GM23338 (cell line): ENCODE measurements at regions not wholly inside any gene's neighbourhood (a gene's known extent, or its start where the extent isn't known, plus 50 kb on each side); places are given as distances from the start of the nearest gene placed in this dataset.

Source experiments
- STAT1 ChIP-seq: IDR thresholded peaks from one replicate; pipeline ENCODE4 v1.6.1; 2016; ENCODE audit warnings: antibody characterized with exemption; ENCODE audit not compliant: unreplicated experiment
- ZNF114 ChIP-seq: fragments of 250-450 bp; sonication (Bioruptor Pico); IDR thresholded peaks from 2 replicates; pipeline ENCODE4 v1.5.0; 2020; ENCODE audit warnings: mild to moderate bottlenecking, moderate library complexity
- ZNF331 ChIP-seq: fragments of 250-450 bp; sonication (Bioruptor Pico); IDR thresholded peaks from 2 replicates; pipeline ENCODE4 v1.5.0; 2020; ENCODE audit warnings: low read depth, mild to moderate bottlenecking, moderate library complexity
- TF ChIP-seq, protein P1 (sequence below): fragments of 250-450 bp; sonication (Bioruptor Pico); IDR thresholded peaks from 2 replicates; pipeline ENCODE4 v1.5.0; 2020; ENCODE audit warnings: mild to moderate bottlenecking, moderate library complexity
- TF ChIP-seq, protein P2 (sequence below): IDR thresholded peaks from 2 replicates; pipeline ENCODE4 v1.6.1; 2016; ENCODE audit warnings: antibody characterized with exemption
- TF ChIP-seq, protein P3 (sequence below), 2 experiments: fragments of 200-600 bp in 1 of 2; sonication (generic) in 1 of 2; conservative IDR thresholded peaks; 2 replicates each; pipeline versions ENCODE4 v1.5.1 to v1.6.1; 2016 to 2017; ENCODE audit warnings: antibody characterized with exemption in 2 of 2, low read depth in 2 of 2, mild to moderate bottlenecking in 2 of 2, moderate library complexity in 1 of 2

- TF ChIP-seq, protein P1, sequence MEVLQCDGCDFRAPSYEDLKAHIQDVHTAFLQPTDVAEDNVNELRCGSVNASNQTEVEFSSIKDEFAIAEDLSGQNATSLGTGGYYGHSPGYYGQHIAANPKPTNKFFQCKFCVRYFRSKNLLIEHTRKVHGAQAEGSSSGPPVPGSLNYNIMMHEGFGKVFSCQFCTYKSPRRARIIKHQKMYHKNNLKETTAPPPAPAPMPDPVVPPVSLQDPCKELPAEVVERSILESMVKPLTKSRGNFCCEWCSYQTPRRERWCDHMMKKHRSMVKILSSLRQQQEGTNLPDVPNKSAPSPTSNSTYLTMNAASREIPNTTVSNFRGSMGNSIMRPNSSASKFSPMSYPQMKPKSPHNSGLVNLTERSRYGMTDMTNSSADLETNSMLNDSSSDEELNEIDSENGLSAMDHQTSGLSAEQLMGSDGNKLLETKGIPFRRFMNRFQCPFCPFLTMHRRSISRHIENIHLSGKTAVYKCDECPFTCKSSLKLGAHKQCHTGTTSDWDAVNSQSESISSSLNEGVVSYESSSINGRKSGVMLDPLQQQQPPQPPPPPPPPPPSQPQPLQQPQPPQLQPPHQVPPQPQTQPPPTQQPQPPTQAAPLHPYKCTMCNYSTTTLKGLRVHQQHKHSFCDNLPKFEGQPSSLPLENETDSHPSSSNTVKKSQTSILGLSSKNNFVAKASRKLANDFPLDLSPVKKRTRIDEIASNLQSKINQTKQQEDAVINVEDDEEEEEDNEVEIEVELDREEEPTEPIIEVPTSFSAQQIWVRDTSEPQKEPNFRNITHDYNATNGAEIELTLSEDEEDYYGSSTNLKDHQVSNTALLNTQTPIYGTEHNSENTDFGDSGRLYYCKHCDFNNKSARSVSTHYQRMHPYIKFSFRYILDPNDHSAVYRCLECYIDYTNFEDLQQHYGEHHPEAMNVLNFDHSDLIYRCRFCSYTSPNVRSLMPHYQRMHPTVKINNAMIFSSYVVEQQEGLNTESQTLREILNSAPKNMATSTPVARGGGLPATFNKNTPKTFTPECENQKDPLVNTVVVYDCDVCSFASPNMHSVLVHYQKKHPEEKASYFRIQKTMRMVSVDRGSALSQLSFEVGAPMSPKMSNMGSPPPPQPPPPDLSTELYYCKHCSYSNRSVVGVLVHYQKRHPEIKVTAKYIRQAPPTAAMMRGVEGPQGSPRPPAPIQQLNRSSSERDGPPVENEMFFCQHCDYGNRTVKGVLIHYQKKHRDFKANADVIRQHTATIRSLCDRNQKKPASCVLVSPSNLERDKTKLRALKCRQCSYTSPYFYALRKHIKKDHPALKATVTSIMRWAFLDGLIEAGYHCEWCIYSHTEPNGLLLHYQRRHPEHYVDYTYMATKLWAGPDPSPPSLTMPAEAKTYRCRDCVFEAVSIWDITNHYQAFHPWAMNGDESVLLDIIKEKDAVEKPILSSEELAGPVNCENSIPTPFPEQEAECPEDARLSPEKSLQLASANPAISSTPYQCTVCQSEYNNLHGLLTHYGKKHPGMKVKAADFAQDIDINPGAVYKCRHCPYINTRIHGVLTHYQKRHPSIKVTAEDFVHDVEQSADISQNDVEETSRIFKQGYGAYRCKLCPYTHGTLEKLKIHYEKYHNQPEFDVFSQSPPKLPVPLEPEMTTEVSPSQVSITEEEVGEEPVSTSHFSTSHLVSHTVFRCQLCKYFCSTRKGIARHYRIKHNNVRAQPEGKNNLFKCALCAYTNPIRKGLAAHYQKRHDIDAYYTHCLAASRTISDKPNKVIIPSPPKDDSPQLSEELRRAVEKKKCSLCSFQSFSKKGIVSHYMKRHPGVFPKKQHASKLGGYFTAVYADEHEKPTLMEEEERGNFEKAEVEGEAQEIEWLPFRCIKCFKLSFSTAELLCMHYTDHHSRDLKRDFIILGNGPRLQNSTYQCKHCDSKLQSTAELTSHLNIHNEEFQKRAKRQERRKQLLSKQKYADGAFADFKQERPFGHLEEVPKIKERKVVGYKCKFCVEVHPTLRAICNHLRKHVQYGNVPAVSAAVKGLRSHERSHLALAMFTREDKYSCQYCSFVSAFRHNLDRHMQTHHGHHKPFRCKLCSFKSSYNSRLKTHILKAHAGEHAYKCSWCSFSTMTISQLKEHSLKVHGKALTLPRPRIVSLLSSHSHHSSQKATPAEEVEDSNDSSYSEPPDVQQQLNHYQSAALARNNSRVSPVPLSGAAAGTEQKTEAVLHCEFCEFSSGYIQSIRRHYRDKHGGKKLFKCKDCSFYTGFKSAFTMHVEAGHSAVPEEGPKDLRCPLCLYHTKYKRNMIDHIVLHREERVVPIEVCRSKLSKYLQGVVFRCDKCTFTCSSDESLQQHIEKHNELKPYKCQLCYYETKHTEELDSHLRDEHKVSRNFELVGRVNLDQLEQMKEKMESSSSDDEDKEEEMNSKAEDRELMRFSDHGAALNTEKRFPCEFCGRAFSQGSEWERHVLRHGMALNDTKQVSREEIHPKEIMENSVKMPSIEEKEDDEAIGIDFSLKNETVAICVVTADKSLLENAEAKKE (CRISPR knock-in tag): no peak
- TF ChIP-seq, protein P2, sequence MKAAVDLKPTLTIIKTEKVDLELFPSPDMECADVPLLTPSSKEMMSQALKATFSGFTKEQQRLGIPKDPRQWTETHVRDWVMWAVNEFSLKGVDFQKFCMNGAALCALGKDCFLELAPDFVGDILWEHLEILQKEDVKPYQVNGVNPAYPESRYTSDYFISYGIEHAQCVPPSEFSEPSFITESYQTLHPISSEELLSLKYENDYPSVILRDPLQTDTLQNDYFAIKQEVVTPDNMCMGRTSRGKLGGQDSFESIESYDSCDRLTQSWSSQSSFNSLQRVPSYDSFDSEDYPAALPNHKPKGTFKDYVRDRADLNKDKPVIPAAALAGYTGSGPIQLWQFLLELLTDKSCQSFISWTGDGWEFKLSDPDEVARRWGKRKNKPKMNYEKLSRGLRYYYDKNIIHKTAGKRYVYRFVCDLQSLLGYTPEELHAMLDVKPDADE: no peak
- TF ChIP-seq, protein P3, sequence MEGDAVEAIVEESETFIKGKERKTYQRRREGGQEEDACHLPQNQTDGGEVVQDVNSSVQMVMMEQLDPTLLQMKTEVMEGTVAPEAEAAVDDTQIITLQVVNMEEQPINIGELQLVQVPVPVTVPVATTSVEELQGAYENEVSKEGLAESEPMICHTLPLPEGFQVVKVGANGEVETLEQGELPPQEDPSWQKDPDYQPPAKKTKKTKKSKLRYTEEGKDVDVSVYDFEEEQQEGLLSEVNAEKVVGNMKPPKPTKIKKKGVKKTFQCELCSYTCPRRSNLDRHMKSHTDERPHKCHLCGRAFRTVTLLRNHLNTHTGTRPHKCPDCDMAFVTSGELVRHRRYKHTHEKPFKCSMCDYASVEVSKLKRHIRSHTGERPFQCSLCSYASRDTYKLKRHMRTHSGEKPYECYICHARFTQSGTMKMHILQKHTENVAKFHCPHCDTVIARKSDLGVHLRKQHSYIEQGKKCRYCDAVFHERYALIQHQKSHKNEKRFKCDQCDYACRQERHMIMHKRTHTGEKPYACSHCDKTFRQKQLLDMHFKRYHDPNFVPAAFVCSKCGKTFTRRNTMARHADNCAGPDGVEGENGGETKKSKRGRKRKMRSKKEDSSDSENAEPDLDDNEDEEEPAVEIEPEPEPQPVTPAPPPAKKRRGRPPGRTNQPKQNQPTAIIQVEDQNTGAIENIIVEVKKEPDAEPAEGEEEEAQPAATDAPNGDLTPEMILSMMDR (conservative IDR thresholded peaks at IDR 0.05; ENCODE audit: low read depth in 2 of 2): no peak
- TF ChIP-seq ZNF331 (CRISPR knock-in tag): no peak
- no peak for TF ChIP-seq STAT1
- TF ChIP-seq ZNF114 (CRISPR knock-in tag): no peak
These were observed 189.0 kb upstream of the MCTP2 start (continued) for GRCh38 chr15:94042180-94042928.
